AG20443 (cell line): ENCODE measurements at regions not wholly inside any gene's neighbourhood (a gene's known extent, or its start where the extent isn't known, plus 50 kb on each side); places are given as distances from the start of the nearest gene placed in this dataset.
"Not testable (repeated sequence)": the region's sequence is repeated elsewhere in the genome, so short reads cannot be mapped to it uniquely, and the experiment has no call there.

Source experiments
- DNase-seq: peaks from one replicate; pipeline ENCODE4 v3.0.0; 2012; ENCODE audit warnings: low spot score, mixed read lengths

GRCh38 chr2:184004289-184004947, 593.9 kb upstream of the ZNF804A start:
- DNase-seq: no peak

GRCh38 chr2:184004948-184005672, 593.2 kb upstream of the ZNF804A start:
- no peak for DNase-seq

DNA sequence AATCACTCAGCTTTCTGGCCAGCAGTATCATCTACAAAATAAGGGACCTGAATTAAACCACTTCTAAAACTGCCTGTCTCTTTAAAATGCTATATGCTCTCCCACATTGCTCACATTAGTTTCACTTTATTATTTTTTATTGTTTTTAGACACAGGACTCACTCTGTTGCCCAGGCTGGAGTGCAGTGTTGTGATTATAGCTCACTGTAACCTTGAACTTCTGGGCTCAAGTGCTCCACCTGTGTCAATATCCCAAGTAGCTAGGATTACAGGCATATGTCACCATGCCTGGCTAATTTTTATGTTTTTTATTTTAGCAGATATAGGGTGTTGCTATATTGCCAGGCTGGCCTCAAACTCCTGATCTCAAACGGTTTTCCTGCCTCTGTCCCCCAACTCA, 591.3 kb upstream of the ZNF804A start:
- DNase-seq: no peak

GRCh38 chr2:184026961-184027360, 571.4 kb upstream of the ZNF804A start:
- DNase-seq: no peak

DNA sequence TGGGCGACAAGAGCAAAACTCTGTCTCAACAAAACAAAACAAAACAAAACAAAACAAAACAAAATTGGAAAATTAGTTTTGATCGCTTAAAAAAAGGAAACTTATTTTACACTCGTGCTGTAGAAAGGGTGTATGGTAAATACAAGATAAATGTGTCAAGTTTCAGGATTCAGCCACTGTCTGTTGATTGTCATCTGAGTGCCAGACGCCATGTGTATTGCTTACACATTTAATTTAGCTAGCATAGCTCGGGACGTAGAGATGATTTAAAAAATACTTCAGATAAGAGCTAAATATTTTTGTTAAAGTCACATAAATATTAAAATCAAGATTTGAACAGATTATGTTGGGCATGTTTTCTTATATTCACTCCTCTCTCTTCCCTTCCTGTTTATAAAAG, 568.1 kb upstream of the ZNF804A start:
- no peak for DNase-seq

GRCh38 chr2:184030989-184031388, 567.3 kb upstream of the ZNF804A start:
- no peak for DNase-seq

GRCh38 chr2:184031402-184032147, 566.8 kb upstream of the ZNF804A start:
- DNase-seq: no peak

DNA sequence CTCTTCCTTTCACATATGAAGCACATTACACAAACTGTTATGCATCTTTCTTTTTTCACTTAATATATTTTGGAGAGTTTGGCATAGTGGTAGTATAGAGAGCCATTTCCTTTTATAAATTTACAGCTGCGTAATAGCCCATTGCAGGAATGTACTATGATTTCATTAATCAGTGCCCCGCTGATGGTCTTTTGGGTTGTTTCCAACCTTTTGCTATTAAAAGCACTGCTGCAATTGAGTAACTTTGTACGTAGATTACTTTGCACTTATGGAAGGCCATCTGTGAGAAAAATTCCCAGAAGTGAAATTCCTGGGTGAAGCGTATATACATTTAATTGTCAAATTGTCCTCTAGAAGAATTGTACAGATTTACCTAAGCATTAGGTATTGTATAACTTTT, 565.3 kb upstream of the ZNF804A start:
- DNase-seq: no peak

GRCh38 chr2:184037273-184037672, 561.1 kb upstream of the ZNF804A start:
- DNase-seq: no peak

DNA sequence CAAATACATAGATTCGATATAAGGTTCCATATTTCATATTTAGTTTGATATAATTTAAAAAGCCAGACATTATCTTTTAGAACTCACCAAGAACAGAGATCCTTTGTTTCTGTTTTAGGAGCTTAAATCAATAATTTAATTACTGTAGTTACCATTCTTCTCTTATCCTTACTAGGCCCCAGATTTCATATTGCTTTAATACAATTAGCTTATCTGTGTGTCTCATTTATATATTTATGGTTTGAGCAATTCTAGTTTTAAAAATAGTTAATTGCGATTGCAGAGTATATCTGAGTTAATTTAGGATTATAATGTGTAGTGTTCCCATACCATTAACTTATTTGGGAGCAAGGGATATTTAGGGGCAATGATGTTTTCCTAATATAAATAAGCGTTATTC, 558.8 kb upstream of the ZNF804A start:
- no peak for DNase-seq

- no peak for DNase-seq
These were observed 558.1 kb upstream of the ZNF804A start for GRCh38 chr2:184040230-184040629.

DNA sequence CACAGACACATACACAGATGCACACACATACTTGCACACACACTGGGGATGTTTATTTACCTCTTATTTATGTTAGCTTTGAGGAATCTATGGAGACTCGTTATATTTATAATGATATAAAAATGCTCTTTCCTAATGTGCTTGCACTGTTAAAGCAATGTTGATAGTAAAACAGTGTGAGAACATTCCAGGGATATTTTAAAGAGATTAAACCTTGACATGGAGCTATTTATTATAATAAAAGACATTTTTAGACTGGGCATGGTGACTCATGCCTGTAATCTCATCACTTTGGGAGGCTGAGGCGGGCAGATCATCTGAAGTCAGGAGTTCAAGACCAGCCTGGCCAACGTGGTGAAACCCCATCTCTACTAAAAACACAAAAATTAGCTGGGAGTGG, 557.3 kb upstream of the ZNF804A start:
- no peak for DNase-seq

- no peak for DNase-seq
These were observed 556.6 kb upstream of the ZNF804A start for GRCh38 chr2:184041777-184042176.

- no peak for DNase-seq
These were observed 550.8 kb upstream of the ZNF804A start for GRCh38 chr2:184047536-184047935.

DNA sequence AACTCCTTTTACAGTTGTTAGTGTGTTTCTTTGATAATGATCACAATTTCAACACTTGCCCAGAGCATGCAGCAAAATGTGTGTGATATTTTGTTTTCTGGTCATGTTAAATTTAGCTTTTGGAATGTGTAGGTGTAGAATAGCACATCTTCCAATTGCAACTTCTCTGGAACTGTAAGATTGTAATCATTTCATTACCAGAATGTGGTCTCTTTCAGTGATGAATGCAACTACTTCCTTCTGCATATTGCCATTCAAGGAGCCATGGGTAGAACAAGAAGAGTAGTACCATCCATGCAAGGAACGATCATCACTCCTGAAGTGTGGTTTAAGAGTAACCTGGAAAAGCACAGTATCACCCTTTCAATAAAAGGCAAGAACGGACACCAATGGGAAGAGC, 548.8 kb upstream of the ZNF804A start:
- no peak for DNase-seq

DNA sequence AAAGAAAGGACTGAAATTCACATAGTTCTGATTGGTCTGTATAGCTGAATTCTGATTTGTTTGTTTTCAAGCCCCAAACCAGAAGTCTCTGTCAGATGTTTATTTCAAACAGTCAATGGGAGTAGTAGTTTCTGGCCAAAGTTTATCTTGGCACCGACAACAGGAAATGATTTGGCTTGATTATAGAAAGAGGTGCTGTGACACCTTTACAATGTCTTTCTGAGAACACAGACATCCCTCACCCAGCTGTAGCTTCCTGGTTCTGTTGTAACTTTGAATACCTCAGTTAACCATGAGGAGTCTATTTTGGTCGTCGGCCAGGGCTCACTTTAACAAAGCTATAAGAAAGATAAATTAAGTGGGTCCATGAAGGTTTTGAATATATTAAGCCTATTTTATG, 545.0 kb upstream of the ZNF804A start:
- no peak for DNase-seq

GRCh38 chr2:184054419-184054818, 543.9 kb upstream of the ZNF804A start:
- not testable (repeated sequence) for DNase-seq

DNA sequence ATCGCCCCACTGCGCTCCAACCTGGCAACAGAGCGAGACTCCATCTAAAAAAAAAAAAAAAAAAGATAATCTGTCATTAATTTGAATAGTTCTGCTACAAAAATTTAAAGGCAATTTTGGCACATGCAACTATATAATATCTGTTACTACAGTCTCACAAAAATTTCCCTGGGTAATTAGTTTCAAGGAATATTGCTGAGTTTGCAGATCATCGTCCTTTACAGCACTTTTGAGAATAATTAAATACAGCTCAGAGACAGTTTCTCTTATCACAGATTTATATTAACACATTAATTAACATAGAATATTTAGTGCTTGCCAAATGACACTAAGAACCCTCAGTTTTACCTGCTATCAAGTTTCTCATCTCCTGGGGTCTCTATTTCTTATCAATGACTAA, 540.4 kb upstream of the ZNF804A start:
- DNase-seq: no peak

GRCh38 chr2:184060268-184060667, 538.1 kb upstream of the ZNF804A start:
- not testable (repeated sequence) for DNase-seq

GRCh38 chr2:184067502-184067901, 530.8 kb upstream of the ZNF804A start:
- DNase-seq: no peak

DNA sequence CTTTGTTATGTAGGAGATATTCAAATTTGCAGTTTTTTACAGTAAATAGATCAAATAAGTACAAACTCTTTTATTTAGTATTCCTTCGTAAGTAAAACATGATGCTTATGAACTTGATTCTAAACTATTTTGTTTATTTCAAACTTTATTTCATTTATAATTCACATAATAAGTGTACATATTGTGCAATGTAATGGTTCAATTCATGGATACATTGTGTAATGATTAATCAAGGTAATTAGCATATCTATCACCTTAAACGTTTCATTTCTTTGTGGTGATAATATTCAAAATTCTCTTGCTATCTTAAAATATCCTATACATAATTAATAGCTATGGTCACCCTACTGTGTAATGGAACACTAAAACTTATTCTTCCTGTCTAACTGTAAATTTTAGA, 525.9 kb upstream of the ZNF804A start:
- no peak for DNase-seq

- no peak for DNase-seq
These were observed 519.8 kb upstream of the ZNF804A start for GRCh38 chr2:184078496-184078895.

DNA sequence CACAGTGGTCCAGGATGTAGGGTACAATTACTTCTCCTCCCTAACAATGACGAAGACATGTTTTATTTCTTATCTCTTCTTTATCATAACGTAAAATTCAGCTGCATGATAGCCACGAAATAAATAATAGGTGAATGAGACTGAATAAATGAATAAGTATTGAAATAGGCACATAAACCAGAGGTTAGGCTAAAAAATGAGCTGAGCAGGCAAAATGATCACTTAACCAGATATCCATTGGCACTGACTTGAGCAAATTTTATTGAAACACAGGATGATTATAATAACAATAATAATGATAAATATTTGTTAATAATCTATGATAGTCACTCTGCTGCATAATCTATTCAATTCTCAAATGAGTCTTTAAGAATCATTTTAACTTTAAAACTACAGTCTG, 506.9 kb upstream of the ZNF804A start:
- DNase-seq: no peak
